Activated B cell treated with CpG ODN at 0.5 μM for 24 hours (primary cell): ENCODE measurements at regions not wholly inside any gene's neighbourhood (a gene's known extent, or its start where the extent isn't known, plus 50 kb on each side); places are given as distances from the start of the nearest gene placed in this dataset.

ENCODE experiments used
- ATAC-seq: fragments of 200-7000 bp; cut with Tn5 transposase; one replicate; pipeline ENCODE4 v1.10.0; 2021; ENCODE audit warnings: low read depth, mild to moderate bottlenecking, moderate library complexity
- CTCF ChIA-PET: fragments of 350-600 bp; sonication (Branson Sonifier 250); formaldehyde crosslinking; loops from one replicate; lab custom pipeline; 2021; ENCODE audit warnings: antibody characterized with exemption; lab: Charles Lee
- POLR2A ChIA-PET: fragments of 350-600 bp; sonication (Branson Sonifier 250); formaldehyde crosslinking; loops from one replicate; lab custom pipeline; 2021; ENCODE audit warnings: antibody characterized with exemption; lab: Charles Lee
- DNase-seq: peaks from one replicate; pipeline ENCODE4 v3.0.0; 2022
- H3K27ac Mint-ChIP-seq: one replicate; pipeline ENCODE4 v1.8.0; 2020; ENCODE audit warnings: mixed read lengths
- H3K27me3 Mint-ChIP-seq: one replicate; pipeline ENCODE4 v1.8.0; 2021; ENCODE audit warnings: mixed read lengths
- H3K36me3 Mint-ChIP-seq: one replicate; pipeline ENCODE4 v1.8.0; 2021; ENCODE audit warnings: low read depth, mixed read lengths
- H3K4me1 Mint-ChIP-seq: one replicate; pipeline ENCODE4 v1.8.0; 2021; ENCODE audit warnings: mixed read lengths
- H3K4me3 Mint-ChIP-seq: one replicate; pipeline ENCODE4 v1.8.0; 2020; ENCODE audit warnings: mild to moderate bottlenecking, mixed read lengths
- H3K9me3 Mint-ChIP-seq: one replicate; pipeline ENCODE4 v1.8.0; 2020; ENCODE audit warnings: mixed read lengths
- intact Hi-C: fragments of 100-400 bp; cut with micrococcal nuclease; formaldehyde crosslinking; loops from one replicate; pipeline ENCODE4 v1.15.1; 2024
- TF ChIP-seq, protein P1 (sequence below): fragments of 200-600 bp; IDR thresholded peaks from one replicate; pipeline ENCODE4 v1.8.0; 2022; ENCODE audit warnings: antibody characterized with exemption, mild to moderate bottlenecking

DNA sequence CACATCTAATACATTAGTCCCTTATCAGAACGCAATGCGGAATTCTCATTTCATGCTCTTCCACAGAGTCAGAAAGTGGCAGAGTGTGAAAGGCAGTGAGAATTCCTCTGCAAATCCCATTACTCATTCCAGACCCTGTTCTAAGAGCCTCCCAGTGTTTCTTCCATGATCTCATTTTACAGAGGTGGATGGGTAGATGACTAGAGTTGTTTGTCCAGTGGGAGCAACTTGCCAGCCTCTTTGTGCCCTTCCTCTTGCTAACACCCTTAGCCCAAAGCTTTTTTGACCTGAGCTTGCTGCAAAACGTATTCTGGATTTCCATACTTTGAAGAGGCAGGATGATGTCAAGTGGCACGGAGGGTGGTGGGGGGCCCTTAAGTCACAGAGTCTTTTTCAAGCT lies 467.7 kb upstream of the RGPD4 start:
- no peaks in the 10 kb centered on the region for H3K36me3 Mint-ChIP-seq
- ChIA-PET CTCF (no interaction called here), POLR2A (no interaction called here)

DNA sequence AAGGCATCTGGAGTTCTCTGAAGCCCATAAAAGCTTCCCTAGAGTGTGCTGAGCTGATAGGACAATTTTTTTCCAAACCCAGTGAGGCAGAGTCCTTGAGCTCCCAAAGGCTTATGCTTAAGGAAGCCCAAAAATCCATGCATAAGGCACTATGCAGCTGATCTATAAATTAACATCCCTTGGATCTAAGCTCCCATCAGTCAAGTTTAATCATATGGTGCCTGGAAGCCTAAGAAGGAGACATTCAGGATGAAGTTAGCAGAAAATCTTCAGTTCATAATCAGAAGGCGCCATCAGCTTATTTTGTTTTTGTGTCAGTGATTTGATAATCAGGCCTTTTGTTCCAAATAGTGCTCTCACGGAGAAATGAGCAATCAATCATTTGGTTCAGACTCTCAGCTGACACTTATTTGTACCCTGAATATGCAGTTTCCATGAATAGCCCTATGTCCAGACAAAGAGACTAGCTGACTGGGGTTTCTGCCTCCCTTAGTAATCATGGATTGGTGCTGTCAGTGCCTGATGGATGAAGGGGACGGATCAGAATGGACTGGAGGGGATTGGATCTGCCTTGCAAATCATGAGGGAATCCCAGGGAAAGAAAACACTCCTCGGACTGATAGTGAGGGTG lies 464.8 kb upstream of the RGPD4 start:
- Mint-ChIP-seq H3K4me3 (no peak overlapping the region), H3K4me1 (no peaks in the 10 kb centered on the region), H3K36me3 (no peaks in the 10 kb centered on the region), H3K27ac (no peak overlapping the region), H3K9me3 (peaks cover 3% of the 10 kb centered on the region), H3K27me3 (no peaks in the 10 kb centered on the region)
- TF ChIP-seq, protein P1, sequence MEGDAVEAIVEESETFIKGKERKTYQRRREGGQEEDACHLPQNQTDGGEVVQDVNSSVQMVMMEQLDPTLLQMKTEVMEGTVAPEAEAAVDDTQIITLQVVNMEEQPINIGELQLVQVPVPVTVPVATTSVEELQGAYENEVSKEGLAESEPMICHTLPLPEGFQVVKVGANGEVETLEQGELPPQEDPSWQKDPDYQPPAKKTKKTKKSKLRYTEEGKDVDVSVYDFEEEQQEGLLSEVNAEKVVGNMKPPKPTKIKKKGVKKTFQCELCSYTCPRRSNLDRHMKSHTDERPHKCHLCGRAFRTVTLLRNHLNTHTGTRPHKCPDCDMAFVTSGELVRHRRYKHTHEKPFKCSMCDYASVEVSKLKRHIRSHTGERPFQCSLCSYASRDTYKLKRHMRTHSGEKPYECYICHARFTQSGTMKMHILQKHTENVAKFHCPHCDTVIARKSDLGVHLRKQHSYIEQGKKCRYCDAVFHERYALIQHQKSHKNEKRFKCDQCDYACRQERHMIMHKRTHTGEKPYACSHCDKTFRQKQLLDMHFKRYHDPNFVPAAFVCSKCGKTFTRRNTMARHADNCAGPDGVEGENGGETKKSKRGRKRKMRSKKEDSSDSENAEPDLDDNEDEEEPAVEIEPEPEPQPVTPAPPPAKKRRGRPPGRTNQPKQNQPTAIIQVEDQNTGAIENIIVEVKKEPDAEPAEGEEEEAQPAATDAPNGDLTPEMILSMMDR, result no peak
- ATAC-seq (no peak), DNase-seq (no peak)
- intact Hi-C loops, result no loop called here
- CTCF ChIA-PET, result no interaction called here
- POLR2A ChIA-PET, result no interaction called here

More for the DNA sequence above, 467.7 kb upstream of the RGPD4 start:
- no peak overlapping the region for H3K27ac Mint-ChIP-seq
- H3K9me3 Mint-ChIP-seq, result peaks cover 2% of the 10 kb centered on the region
- no peaks in the 10 kb centered on the region for H3K4me1 Mint-ChIP-seq
- H3K27me3 Mint-ChIP-seq, result no peaks in the 10 kb centered on the region
- intact Hi-C loops, result no loop called here
- no peak overlapping the region for H3K4me3 Mint-ChIP-seq
- ATAC-seq (no peak), DNase-seq (no peak)
- TF ChIP-seq, protein P1, result no peak

DNA sequence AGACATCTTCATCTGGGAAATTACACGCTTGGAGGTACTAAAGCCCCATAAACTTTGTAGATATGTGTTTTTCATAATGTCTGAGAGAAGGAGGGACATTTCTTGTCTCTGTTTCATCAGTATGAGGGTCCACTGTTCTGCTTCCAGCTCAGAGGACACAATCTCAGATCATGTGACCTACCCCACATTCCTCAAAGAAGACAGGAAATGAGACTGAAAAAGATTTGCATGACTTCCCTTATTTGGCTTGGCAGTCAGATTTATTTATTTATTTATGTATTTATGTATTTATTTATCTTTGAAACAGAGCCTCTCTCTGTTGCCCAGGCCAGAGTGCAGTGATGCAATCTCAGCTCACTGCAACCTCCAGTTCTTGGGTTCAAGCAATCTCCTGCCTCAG lies 463.7 kb upstream of the RGPD4 start:
- no peaks in the 10 kb centered on the region for H3K27me3 Mint-ChIP-seq
- POLR2A ChIA-PET, result no interaction called here
- H3K9me3 Mint-ChIP-seq, result peaks cover 3% of the 10 kb centered on the region
- DNase-seq (no peak), ATAC-seq (no peak)
- H3K4me3 Mint-ChIP-seq, result no peak overlapping the region
- intact Hi-C loops, result no loop called here
- H3K4me1 Mint-ChIP-seq, result no peaks in the 10 kb centered on the region
- H3K27ac Mint-ChIP-seq, result no peak overlapping the region
- no peaks in the 10 kb centered on the region for H3K36me3 Mint-ChIP-seq
- TF ChIP-seq, protein P1, result no peak
- CTCF ChIA-PET, result no interaction called here

- no peaks in the 10 kb centered on the region for H3K27me3 Mint-ChIP-seq
- intact Hi-C loops, result no loop called here
- H3K36me3 Mint-ChIP-seq, result no peaks in the 10 kb centered on the region
- no peak overlapping the region for H3K27ac Mint-ChIP-seq
- POLR2A ChIA-PET, result no interaction called here
- no peaks in the 10 kb centered on the region for H3K4me1 Mint-ChIP-seq
- peaks cover 4% of the 10 kb centered on the region for H3K9me3 Mint-ChIP-seq
- DNase-seq (no peak), ATAC-seq (no peak)
- CTCF ChIA-PET, result no interaction called here
- TF ChIP-seq, protein P1, result no peak
- no peak overlapping the region for H3K4me3 Mint-ChIP-seq
Measured at GRCh38 chr2:107363806-107364205, 462.9 kb upstream of the RGPD4 start.

DNA sequence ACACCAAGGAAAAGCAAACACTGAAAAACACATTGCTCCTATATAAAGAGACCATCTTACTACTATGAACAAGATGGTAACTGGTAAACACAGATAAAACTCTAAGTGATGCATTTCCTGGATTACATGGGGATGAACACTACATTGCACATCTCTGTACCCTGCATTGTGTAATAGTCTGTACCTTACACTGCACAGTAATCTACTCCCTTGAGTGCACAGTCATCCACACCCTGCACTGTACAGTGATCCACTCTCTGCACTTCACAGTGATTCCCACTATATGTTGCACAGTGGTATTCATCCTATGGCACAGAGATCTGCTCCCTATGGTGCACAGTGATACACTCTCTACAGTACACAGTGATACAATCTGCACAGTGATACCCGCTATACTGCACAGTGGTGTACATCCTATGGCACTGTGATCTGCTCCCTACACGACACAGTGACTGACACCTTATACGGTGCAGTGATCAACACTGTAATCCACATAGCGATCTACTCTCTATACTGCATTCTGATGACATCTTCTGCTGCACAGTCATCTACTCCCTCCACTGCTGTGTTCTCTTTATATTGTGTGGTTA lies 462.2 kb upstream of the RGPD4 start:
- intact Hi-C loops, result no loop called here
- ChIA-PET POLR2A (no interaction called here), CTCF (no interaction called here)
- ATAC-seq (no peak), DNase-seq (no peak)
- no peaks in the 10 kb centered on the region for H3K4me1 Mint-ChIP-seq
- peaks cover 7% of the 10 kb centered on the region for H3K9me3 Mint-ChIP-seq
- H3K4me3 Mint-ChIP-seq, result no peak overlapping the region
- no peaks in the 10 kb centered on the region for H3K36me3 Mint-ChIP-seq
- TF ChIP-seq, protein P1, result no peak
- no peak overlapping the region for H3K27ac Mint-ChIP-seq
- H3K27me3 Mint-ChIP-seq, result no peaks in the 10 kb centered on the region
